Neural cell (in vitro differentiated cells): ENCODE measurements at regions not wholly inside any gene's neighbourhood (a gene's known extent, or its start where the extent isn't known, plus 50 kb on each side); places are given as distances from the start of the nearest gene placed in this dataset.

Source experiments
- H2AFZ ChIP-seq: fragments of 200-600, 300-800 bp; sonication (generic), shearing (Covaris generic); 2 replicates; pipeline ENCODE4 v1.6.0; 2014; ENCODE audit warnings: low read depth, mild to moderate bottlenecking, antibody characterized with exemption, low read length, moderate library complexity
- H3F3A ChIP-seq: fragments of 200-600 bp; shearing (Covaris generic); 2 replicates; pipeline ENCODE4 v1.6.1; 2016; ENCODE audit warnings: mild to moderate bottlenecking, moderate library complexity, mixed read lengths, antibody characterized with exemption, low read length; ENCODE audit not compliant: insufficient read depth, poor library complexity, severe bottlenecking
- H3K27ac ChIP-seq: fragments of 200-600, 300-800 bp; sonication (generic), shearing (Covaris generic); 2 replicates; pipeline ENCODE4 v1.5.1; 2014; ENCODE audit warnings: mild to moderate bottlenecking, low read length, moderate library complexity
- H3K27me3 ChIP-seq: fragments of 300-800, 200-600 bp; sonication (generic), shearing (Covaris generic); 2 replicates; pipeline ENCODE4 v1.6.0; 2014; ENCODE audit warnings: mild to moderate bottlenecking, low read depth, low read length, moderate library complexity; ENCODE audit not compliant: insufficient read depth
- H3K36me3 ChIP-seq: fragments of 300-800, 200-600 bp; sonication (generic), shearing (Covaris generic); 2 replicates; pipeline ENCODE4 v1.5.1; 2014; ENCODE audit warnings: mild to moderate bottlenecking, antibody characterized with exemption, low read length, moderate library complexity; ENCODE audit not compliant: insufficient read depth
- H3K4me2 ChIP-seq: fragments of 300-800, 200-600 bp; sonication (generic), shearing (Covaris generic); 2 replicates; pipeline ENCODE4 v1.6.0; 2014; ENCODE audit warnings: mild to moderate bottlenecking, low read length
- H3K4me3 ChIP-seq: fragments of 300-800, 200-600 bp; sonication (generic), shearing (Covaris generic); 2 replicates; pipeline ENCODE4 v1.5.1; 2014; ENCODE audit warnings: mild to moderate bottlenecking, low read length, moderate library complexity
- H3K79me2 ChIP-seq: fragments of 200-600 bp; shearing (Covaris generic); replicated peaks from 2 replicates; pipeline ENCODE4 v1.6.0; 2014; ENCODE audit warnings: mild to moderate bottlenecking, low read length, moderate library complexity; ENCODE audit not compliant: insufficient read depth
- H3K9ac ChIP-seq: fragments of 300-800, 200-600 bp; sonication (generic), shearing (Covaris generic); 2 replicates; pipeline ENCODE4 v1.6.1; 2016; ENCODE audit warnings: mild to moderate bottlenecking, low read length, mixed read lengths
- H3K9me2 ChIP-seq: fragments of 200-600 bp; shearing (Covaris generic); 2 replicates; pipeline ENCODE4 v1.6.1; 2016; ENCODE audit warnings: mild to moderate bottlenecking, low read length, mixed read lengths; ENCODE audit not compliant: insufficient read depth
- H3K9me3 ChIP-seq: fragments of 200-600, 300-800 bp; sonication (generic), shearing (Covaris generic); 2 replicates; pipeline ENCODE4 v1.6.1; 2016; ENCODE audit warnings: mild to moderate bottlenecking, mixed run types, low read length, moderate library complexity, mixed read lengths
- H4K20me1 ChIP-seq: fragments of 200-600 bp; shearing (Covaris generic); 2 replicates; pipeline ENCODE4 v1.6.1; 2016; ENCODE audit warnings: mild to moderate bottlenecking, mixed run types; ENCODE audit not compliant: insufficient read depth
- CTCF ChIP-seq: fragments of 450-650 bp; IDR thresholded peaks from 2 replicates; pipeline ENCODE4 v1.5.1; 2014; ENCODE audit warnings: antibody characterized with exemption, mild to moderate bottlenecking, moderate library complexity; ENCODE audit not compliant: poor library complexity, severe bottlenecking
- EP300 ChIP-seq: fragments of 450-650 bp; conservative IDR thresholded peaks from 2 replicates; pipeline ENCODE4 v1.6.1; 2014; ENCODE audit warnings: antibody characterized with exemption, mild to moderate bottlenecking, moderate library complexity; ENCODE audit not compliant: poor library complexity, severe bottlenecking
- EZH2 ChIP-seq: fragments of 200-600, 300-800 bp; shearing (Covaris generic), sonication (generic); IDR thresholded peaks from 2 replicates; pipeline ENCODE4 v1.6.1; 2014; ENCODE audit warnings: antibody characterized with exemption, low read length, borderline replicate concordance, mild to moderate bottlenecking; ENCODE audit not compliant: insufficient read depth, poor library complexity, severe bottlenecking
- MXI1 ChIP-seq: fragments of 450-650 bp; conservative IDR thresholded peaks from 2 replicates; pipeline ENCODE4 v1.6.1; 2014; ENCODE audit warnings: antibody characterized with exemption, mild to moderate bottlenecking; ENCODE audit not compliant: poor library complexity, severe bottlenecking
- POLR2AphosphoS5 ChIP-seq: IDR thresholded peaks from 2 replicates; pipeline ENCODE4 v1.6.1; 2012
- RAD21 ChIP-seq: fragments of 450-650 bp; conservative IDR thresholded peaks from 2 replicates; pipeline ENCODE4 v1.6.1; 2014; ENCODE audit warnings: antibody characterized with exemption, mild to moderate bottlenecking, moderate library complexity
- REST ChIP-seq: IDR thresholded peaks from 2 replicates; pipeline ENCODE4 v1.6.1; 2012; ENCODE audit warnings: borderline replicate concordance
- SMC3 ChIP-seq: fragments of 450-650 bp; conservative IDR thresholded peaks from 2 replicates; pipeline ENCODE4 v1.6.1; 2014; ENCODE audit warnings: antibody characterized with exemption, mild to moderate bottlenecking, moderate library complexity; ENCODE audit not compliant: poor library complexity
- TAF1 ChIP-seq: IDR thresholded peaks from 2 replicates; pipeline ENCODE4 v1.6.1; 2012; ENCODE audit warnings: low read depth

DNA sequence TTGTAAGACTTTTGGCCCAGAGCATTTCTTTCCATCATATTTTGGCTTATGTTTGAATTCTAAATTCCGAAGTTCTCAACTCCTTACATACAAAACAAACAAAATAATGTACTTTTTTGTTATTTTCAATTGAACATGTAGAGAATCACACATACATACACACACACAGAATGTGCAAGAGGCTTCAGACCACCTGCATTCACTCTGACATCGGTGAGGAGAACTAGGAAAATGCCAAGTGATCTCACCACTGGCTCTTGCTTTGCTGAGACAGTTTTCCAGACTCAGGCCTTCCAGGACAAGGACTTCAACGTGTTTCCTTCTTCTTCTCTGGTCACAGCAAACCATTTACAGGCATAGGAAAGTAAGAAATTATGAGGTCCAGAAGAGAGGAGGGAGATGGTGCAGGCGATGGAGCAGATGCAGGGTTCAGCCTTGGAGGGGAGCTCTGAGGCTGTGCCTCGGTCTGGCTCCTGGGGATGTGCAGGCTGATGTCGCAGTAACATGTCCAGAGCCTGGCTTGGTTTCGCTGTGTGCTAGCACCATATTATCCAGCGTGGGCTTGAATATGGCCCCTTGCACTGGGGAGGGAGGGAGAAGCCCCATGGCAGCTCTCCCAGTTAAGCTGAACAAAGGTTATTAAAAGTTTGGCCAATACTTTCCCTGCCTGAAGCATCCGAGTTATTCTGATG is 93.4 kb downstream of the DACT2 start:
- Histone ChIP-seq H3K79me2 (no peaks in the 10 kb centered on the region), H3K9me3 (no peaks in the 10 kb centered on the region), H3K27me3 (no peaks in the 10 kb centered on the region), H3K9me2 (no peaks in the 10 kb centered on the region), H3K9ac (no peak overlapping the region), H2AFZ (no peak overlapping the region), H3K36me3 (no peaks in the 10 kb centered on the region), H3K4me3 (no peak overlapping the region), H4K20me1 (no peaks in the 10 kb centered on the region), H3K4me2 (no peak overlapping the region), H3F3A (no peaks in the 10 kb centered on the region), H3K27ac (no peak overlapping the region)
- TF ChIP-seq CTCF, result no peak
- no peak for TF ChIP-seq REST
- no peak for TF ChIP-seq MXI1
- no peak for TF ChIP-seq POLR2AphosphoS5
- no peak for TF ChIP-seq EZH2
- TF ChIP-seq SMC3, result no peak
- no peak for TF ChIP-seq RAD21

DNA sequence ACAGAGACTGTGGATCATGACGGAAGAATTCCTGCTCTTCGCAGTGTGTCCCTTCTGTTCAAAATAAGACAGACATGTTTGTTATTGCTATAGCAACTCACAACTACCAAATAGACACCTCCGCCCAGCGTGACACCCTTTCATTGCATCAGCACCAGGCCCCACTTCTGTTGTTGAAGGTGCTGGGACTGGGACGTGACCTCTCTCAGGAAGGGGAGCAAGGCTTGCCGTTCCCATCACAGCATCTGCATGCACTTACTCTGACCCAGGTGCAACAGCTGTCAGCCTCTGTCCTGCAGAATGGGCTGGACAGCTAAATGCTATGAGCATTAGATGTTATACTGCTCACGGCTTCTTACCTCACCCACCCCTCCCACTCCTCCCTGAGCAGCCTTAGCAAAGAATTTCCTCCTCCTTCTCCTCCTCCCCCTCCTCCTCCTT is 94.1 kb downstream of the DACT2 start:
- no peaks in the 10 kb centered on the region for H3K36me3 ChIP-seq
- H2AFZ ChIP-seq, result no peak overlapping the region
- H3K27ac ChIP-seq, result no peak overlapping the region
- no peak overlapping the region for H3K4me2 ChIP-seq
- H3F3A ChIP-seq, result no peaks in the 10 kb centered on the region
- no peaks in the 10 kb centered on the region for H4K20me1 ChIP-seq
- H3K9me2 ChIP-seq, result no peaks in the 10 kb centered on the region
- H3K9me3 ChIP-seq, result no peaks in the 10 kb centered on the region
- H3K4me3 ChIP-seq, result no peak overlapping the region
- H3K27me3 ChIP-seq, result no peaks in the 10 kb centered on the region
- TF ChIP-seq SMC3, result no peak
- no peak for TF ChIP-seq CTCF
- TF ChIP-seq MXI1, result no peak
- no peak for TF ChIP-seq REST
- TF ChIP-seq RAD21, result no peak
- TF ChIP-seq TAF1, result no peak
- no peak for TF ChIP-seq EP300
- TF ChIP-seq EZH2, result no peak
- no peak for TF ChIP-seq POLR2AphosphoS5
- no peaks in the 10 kb centered on the region for H3K79me2 ChIP-seq
- no peak overlapping the region for H3K9ac ChIP-seq
